ENCODE measurements at regions not wholly inside any gene's neighbourhood (a gene's known extent, or its start where the extent isn't known, plus 50 kb on each side); places are given as distances from the start of the nearest gene placed in this dataset.

GRCh38 chr16:73277071-73277470, 229.1 kb upstream of the ZFHX3 start:
- TF ChIP-seq CTCF (IDR thresholded peaks at IDR 0.05) (no peak), POLR2AphosphoS5 (IDR thresholded peaks at IDR 0.05; ENCODE audit: low read depth, low read length) (no peak), SIN3A (IDR thresholded peaks at IDR 0.05; ENCODE audit: borderline replicate concordance, insufficient read depth, low read depth, low read length) (no peak), REST (IDR thresholded peaks at IDR 0.05; ENCODE audit: insufficient read depth in 1 of 2, low read depth in 2 of 2, low read length in 1 of 2) (no peak), TCF7L2 (IDR thresholded peaks at IDR 0.05; ENCODE audit: low read depth, low read length) (no peak)

Measured in Panc1 (cell line).